A549 (cell line): ENCODE measurements at regions not wholly inside any gene's neighbourhood (a gene's known extent, or its start where the extent isn't known, plus 50 kb on each side); places are given as distances from the start of the nearest gene placed in this dataset.

Source experiments
- ATAC-seq, 2 experiments: fragments of 200-7000 bp in 1 of 2; fragments of >200 bp in 1 of 2; cut with Nextera tagmentation in 1 of 2; cut with Tn5 transposase in 1 of 2; 3 replicates each; pipeline versions ENCODE4 v1.8.0 to v1.9.1; 2018 to 2020; ENCODE audit warnings: mild to moderate bottlenecking in 1 of 2, moderate library complexity in 1 of 2
- CTCF ChIA-PET: fragments of 300-600 bp; sonication (Branson Sonifier 250); formaldehyde crosslinking; extraction: SDS; loops from one replicate; lab custom pipeline; 2021; ENCODE audit warnings: antibody characterized with exemption, inconsistent platforms; lab: Yijun Ruan, JAX
- POLR2A ChIA-PET: fragments of 350-600 bp; formaldehyde crosslinking; extraction: SDS; loops from one replicate; lab custom pipeline; 2021; ENCODE audit warnings: antibody characterized with exemption, inconsistent platforms; lab: Yijun Ruan, JAX
- DNase-seq, 2 experiments: peaks; one replicate each; pipeline versions ENCODE4 v3.0.0 to v3.0.0-alpha.2; 2011 to 2016; ENCODE audit warnings: low read depth in 1 of 2, low spot score in 1 of 2
- FAIRE-seq: peaks from 2 replicates; lab custom pipeline; 2011; peaks lifted over from hg19 to GRCh38; lab: Jason Lieb, UNC
- H3K27ac ChIP-seq, 2 experiments: fragments of >200 bp; sonication (Bioruptor Twin); formaldehyde crosslinking; 3 replicates each; pipeline ENCODE4 v1.5.1; 2016 to 2017
- H3K4me1 ChIP-seq: fragments of >200 bp; sonication (Bioruptor Twin); formaldehyde crosslinking; 3 replicates; pipeline ENCODE4 v1.6.1; 2016
- H3K4me2 ChIP-seq: fragments of >200 bp; sonication (Bioruptor Twin); formaldehyde crosslinking; 3 replicates; pipeline ENCODE4 v1.6.1; 2016
- H3K4me3 ChIP-seq: fragments of >200 bp; sonication (Bioruptor Twin); formaldehyde crosslinking; 3 replicates; pipeline ENCODE4 v1.5.1; 2016
- H3K9me3 ChIP-seq: fragments of >200 bp; sonication (Bioruptor Twin); formaldehyde crosslinking; 3 replicates; pipeline ENCODE4 v1.6.1; 2016
- BCL3 ChIP-seq: fragments of >200 bp; sonication (Bioruptor Twin); formaldehyde crosslinking; IDR thresholded peaks from 3 replicates; pipeline ENCODE4 v1.6.1; 2016
- BHLHE40 ChIP-seq: IDR thresholded peaks from 2 replicates; pipeline ENCODE4 v1.6.1; 2012; ENCODE audit warnings: low read depth, low read length, inconsistent platforms
- CBX8 ChIP-seq: fragments of 200-600 bp; sonication (generic); IDR thresholded peaks from 2 replicates; pipeline ENCODE4 v1.6.1; 2016
- CEBPB ChIP-seq, 2 experiments: fragments of >200 bp in 1 of 2; sonication (Bioruptor Twin) in 1 of 2; formaldehyde crosslinking in 1 of 2; IDR thresholded peaks; 2 replicates each; pipeline ENCODE4 v1.6.1; 2012 to 2016
- ESRRA ChIP-seq: fragments of 150-350 bp; IDR thresholded peaks from 2 replicates; pipeline ENCODE4 v1.6.1; 2014; ENCODE audit warnings: mild to moderate bottlenecking, low read length, borderline replicate concordance
- HOXA7 ChIP-seq: fragments of 250-450 bp; sonication (Bioruptor Pico); IDR thresholded peaks from 2 replicates; pipeline ENCODE4 v1.5.0; 2020; ENCODE audit warnings: mild to moderate bottlenecking, moderate library complexity
- JUN ChIP-seq, 2 experiments: fragments of >200 bp; sonication (Bioruptor Twin); formaldehyde crosslinking; IDR thresholded peaks; 2 replicates in 1 of 2; 3 replicates in 1 of 2; pipeline ENCODE4 v1.6.1; 2016 to 2017
- JUNB ChIP-seq: fragments of >200 bp; sonication (Bioruptor Twin); formaldehyde crosslinking; IDR thresholded peaks from 2 replicates; pipeline ENCODE4 v1.6.1; 2016
- MAFK ChIP-seq: fragments of 450-650 bp; IDR thresholded peaks from 2 replicates; pipeline ENCODE4 v1.6.1; 2014; ENCODE audit not compliant: partially characterized antibody
- MYC ChIP-seq: IDR thresholded peaks from 2 replicates; pipeline ENCODE4 v1.6.1; 2012; ENCODE audit warnings: mild to moderate bottlenecking, inconsistent platforms, low read length, improper control_type of control experiment, borderline replicate concordance
- NR3C1 ChIP-seq: fragments of >200 bp; sonication (Bioruptor Twin); formaldehyde crosslinking; IDR thresholded peaks from 3 replicates; pipeline ENCODE4 v1.6.1; 2017
- RCOR1 ChIP-seq: fragments of 150-350 bp; IDR thresholded peaks from 2 replicates; pipeline ENCODE4 v1.6.1; 2014; ENCODE audit warnings: antibody characterized with exemption, low read length, low read depth
- RFX5 ChIP-seq: fragments of 450-650 bp; IDR thresholded peaks from 2 replicates; pipeline ENCODE4 v1.7.1; 2014; ENCODE audit warnings: antibody characterized with exemption, mild to moderate bottlenecking, moderate library complexity
- SMC3 ChIP-seq: fragments of >200 bp; sonication (Bioruptor Twin); formaldehyde crosslinking; IDR thresholded peaks from 3 replicates; pipeline ENCODE4 v1.6.1; 2018; ENCODE audit warnings: inconsistent platforms
- SREBF2 ChIP-seq: fragments of 450-650 bp; IDR thresholded peaks from 2 replicates; pipeline ENCODE4 v1.6.1; 2014; ENCODE audit warnings: mild to moderate bottlenecking, moderate library complexity
- USF2 ChIP-seq: fragments of 450-650 bp; IDR thresholded peaks from 2 replicates; pipeline ENCODE4 v1.6.1; 2014; ENCODE audit warnings: antibody characterized with exemption
- ZNF302 ChIP-seq: fragments of 250-450 bp; sonication (Bioruptor Pico); IDR thresholded peaks from 2 replicates; pipeline ENCODE4 v1.9.0; 2021; ENCODE audit warnings: inconsistent platforms, mild to moderate bottlenecking, moderate library complexity
- ZSCAN20 ChIP-seq: fragments of 250-450 bp; sonication (Bioruptor Pico); IDR thresholded peaks from 2 replicates; pipeline ENCODE4 v1.8.0; 2022; ENCODE audit warnings: mild to moderate bottlenecking, moderate library complexity
- WGBS: methylation state at CpG from one replicate; pipeline ENCODE4 v1.1.6; 2017; ENCODE audit errors: missing lambda C conversion rate; 5-methylcytosine and 5-hydroxymethylcytosine counted together
- TF ChIP-seq, protein P1 (sequence below): fragments of 150-350 bp; IDR thresholded peaks from 2 replicates; pipeline ENCODE4 v1.6.1; 2014; ENCODE audit warnings: low read depth, mild to moderate bottlenecking, low read length
- TF ChIP-seq, protein P2 (sequence below): fragments of 250-450 bp; sonication (Bioruptor Pico); IDR thresholded peaks from 2 replicates; pipeline ENCODE4 v1.5.0; 2020; ENCODE audit warnings: low read depth, mild to moderate bottlenecking, moderate library complexity
- TF ChIP-seq, protein P3 (sequence below): fragments of 200-600 bp; sonication (generic); IDR thresholded peaks from 2 replicates; pipeline ENCODE4 v1.6.1; 2016; ENCODE audit warnings: antibody characterized with exemption, mild to moderate bottlenecking, moderate library complexity
- TF ChIP-seq, protein P4 (sequence below): fragments of >200 bp; sonication (Bioruptor Twin); formaldehyde crosslinking; IDR thresholded peaks from 3 replicates; pipeline ENCODE4 v1.5.1; 2016
- TF ChIP-seq, protein P5 (sequence below): fragments of 250-450 bp; sonication (Bioruptor Pico); IDR thresholded peaks from 2 replicates; pipeline ENCODE4 v1.5.0; 2021; ENCODE audit warnings: mild to moderate bottlenecking, moderate library complexity, borderline replicate concordance
- TF ChIP-seq, protein P6 (sequence below): IDR thresholded peaks from 2 replicates; pipeline ENCODE4 v1.6.1; 2012

DNA sequence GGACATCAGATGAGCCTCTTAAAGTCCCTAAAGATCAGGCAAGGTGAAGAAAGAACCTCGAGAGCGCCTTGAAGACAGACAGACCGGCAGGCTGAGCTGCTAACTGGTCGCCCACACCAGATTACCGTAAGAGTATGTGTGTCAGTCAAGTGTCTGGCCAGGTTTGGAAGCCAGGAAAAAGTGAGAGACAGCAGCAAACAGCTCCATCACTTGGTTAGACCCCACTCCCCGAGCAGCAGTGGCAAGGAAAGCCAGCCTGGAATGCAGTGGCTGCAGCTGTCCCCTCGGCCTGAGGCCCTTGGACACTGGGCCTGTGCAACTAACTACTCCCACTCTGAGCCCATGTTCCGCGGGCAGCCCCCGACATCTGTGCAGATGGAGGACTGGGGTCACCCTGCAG is 214.1 kb downstream of the DIRAS2 start (continued):
- TF ChIP-seq BCL3 (no peak), NR3C1 (no peak), ESRRA (no peak), MAFK (no peak), RFX5 (no peak)
- TF ChIP-seq, protein P1, sequence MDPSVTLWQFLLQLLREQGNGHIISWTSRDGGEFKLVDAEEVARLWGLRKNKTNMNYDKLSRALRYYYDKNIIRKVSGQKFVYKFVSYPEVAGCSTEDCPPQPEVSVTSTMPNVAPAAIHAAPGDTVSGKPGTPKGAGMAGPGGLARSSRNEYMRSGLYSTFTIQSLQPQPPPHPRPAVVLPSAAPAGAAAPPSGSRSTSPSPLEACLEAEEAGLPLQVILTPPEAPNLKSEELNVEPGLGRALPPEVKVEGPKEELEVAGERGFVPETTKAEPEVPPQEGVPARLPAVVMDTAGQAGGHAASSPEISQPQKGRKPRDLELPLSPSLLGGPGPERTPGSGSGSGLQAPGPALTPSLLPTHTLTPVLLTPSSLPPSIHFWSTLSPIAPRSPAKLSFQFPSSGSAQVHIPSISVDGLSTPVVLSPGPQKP, result no peak
- TF ChIP-seq, protein P2, sequence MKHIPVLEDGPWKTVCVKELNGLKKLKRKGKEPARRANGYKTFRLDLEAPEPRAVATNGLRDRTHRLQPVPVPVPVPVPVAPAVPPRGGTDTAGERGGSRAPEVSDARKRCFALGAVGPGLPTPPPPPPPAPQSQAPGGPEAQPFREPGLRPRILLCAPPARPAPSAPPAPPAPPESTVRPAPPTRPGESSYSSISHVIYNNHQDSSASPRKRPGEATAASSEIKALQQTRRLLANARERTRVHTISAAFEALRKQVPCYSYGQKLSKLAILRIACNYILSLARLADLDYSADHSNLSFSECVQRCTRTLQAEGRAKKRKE (CRISPR knock-in tag), result no peak

DNA sequence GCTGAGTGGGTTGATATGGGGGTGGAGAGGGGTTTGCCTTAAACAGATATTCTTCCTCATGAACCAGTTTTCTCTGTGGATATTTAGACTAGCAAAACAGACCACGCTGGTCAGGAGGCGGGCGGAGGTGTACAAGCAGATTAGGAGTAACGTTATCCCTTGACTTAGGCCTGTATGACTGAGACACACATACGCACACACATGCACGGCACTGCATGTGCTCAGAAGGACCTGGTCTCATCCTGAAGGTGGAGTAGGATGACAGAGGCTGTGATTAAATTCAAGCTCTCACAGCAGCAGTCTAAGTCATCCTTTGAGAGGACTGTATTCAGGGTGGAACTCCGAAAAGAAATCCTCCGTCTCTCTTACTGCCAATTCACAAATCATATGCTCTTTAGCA is 209.7 kb downstream of the DIRAS2 start:
- H3K27ac ChIP-seq, result peak overlapping the region in 1 of 2 experiments; percentile 35; a peak in 3 of 6 replicates
- TF ChIP-seq, protein P3, sequence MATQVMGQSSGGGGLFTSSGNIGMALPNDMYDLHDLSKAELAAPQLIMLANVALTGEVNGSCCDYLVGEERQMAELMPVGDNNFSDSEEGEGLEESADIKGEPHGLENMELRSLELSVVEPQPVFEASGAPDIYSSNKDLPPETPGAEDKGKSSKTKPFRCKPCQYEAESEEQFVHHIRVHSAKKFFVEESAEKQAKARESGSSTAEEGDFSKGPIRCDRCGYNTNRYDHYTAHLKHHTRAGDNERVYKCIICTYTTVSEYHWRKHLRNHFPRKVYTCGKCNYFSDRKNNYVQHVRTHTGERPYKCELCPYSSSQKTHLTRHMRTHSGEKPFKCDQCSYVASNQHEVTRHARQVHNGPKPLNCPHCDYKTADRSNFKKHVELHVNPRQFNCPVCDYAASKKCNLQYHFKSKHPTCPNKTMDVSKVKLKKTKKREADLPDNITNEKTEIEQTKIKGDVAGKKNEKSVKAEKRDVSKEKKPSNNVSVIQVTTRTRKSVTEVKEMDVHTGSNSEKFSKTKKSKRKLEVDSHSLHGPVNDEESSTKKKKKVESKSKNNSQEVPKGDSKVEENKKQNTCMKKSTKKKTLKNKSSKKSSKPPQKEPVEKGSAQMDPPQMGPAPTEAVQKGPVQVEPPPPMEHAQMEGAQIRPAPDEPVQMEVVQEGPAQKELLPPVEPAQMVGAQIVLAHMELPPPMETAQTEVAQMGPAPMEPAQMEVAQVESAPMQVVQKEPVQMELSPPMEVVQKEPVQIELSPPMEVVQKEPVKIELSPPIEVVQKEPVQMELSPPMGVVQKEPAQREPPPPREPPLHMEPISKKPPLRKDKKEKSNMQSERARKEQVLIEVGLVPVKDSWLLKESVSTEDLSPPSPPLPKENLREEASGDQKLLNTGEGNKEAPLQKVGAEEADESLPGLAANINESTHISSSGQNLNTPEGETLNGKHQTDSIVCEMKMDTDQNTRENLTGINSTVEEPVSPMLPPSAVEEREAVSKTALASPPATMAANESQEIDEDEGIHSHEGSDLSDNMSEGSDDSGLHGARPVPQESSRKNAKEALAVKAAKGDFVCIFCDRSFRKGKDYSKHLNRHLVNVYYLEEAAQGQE, result no peak
- no peak for TF ChIP-seq MYC
- no peak for TF ChIP-seq SREBF2
- TF ChIP-seq HOXA7 (CRISPR knock-in tag), result no peak
- TF ChIP-seq ZSCAN20 (CRISPR knock-in tag), result no peak
- TF ChIP-seq JUN (IDR thresholded peaks at IDR 0.05), result no peak
- no peak for TF ChIP-seq CEBPB (IDR thresholded peaks at IDR 0.05)
- TF ChIP-seq ZNF302 (CRISPR knock-in tag), result no peak
- TF ChIP-seq RCOR1, result no peak
- TF ChIP-seq JUNB, result no peak
- TF ChIP-seq BHLHE40, result no peak
- TF ChIP-seq, protein P4, sequence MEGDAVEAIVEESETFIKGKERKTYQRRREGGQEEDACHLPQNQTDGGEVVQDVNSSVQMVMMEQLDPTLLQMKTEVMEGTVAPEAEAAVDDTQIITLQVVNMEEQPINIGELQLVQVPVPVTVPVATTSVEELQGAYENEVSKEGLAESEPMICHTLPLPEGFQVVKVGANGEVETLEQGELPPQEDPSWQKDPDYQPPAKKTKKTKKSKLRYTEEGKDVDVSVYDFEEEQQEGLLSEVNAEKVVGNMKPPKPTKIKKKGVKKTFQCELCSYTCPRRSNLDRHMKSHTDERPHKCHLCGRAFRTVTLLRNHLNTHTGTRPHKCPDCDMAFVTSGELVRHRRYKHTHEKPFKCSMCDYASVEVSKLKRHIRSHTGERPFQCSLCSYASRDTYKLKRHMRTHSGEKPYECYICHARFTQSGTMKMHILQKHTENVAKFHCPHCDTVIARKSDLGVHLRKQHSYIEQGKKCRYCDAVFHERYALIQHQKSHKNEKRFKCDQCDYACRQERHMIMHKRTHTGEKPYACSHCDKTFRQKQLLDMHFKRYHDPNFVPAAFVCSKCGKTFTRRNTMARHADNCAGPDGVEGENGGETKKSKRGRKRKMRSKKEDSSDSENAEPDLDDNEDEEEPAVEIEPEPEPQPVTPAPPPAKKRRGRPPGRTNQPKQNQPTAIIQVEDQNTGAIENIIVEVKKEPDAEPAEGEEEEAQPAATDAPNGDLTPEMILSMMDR, result no peak
- TF ChIP-seq NR3C1, result no peak
- TF ChIP-seq USF2, result no peak
- TF ChIP-seq CBX8, result no peak
- TF ChIP-seq, protein P5, sequence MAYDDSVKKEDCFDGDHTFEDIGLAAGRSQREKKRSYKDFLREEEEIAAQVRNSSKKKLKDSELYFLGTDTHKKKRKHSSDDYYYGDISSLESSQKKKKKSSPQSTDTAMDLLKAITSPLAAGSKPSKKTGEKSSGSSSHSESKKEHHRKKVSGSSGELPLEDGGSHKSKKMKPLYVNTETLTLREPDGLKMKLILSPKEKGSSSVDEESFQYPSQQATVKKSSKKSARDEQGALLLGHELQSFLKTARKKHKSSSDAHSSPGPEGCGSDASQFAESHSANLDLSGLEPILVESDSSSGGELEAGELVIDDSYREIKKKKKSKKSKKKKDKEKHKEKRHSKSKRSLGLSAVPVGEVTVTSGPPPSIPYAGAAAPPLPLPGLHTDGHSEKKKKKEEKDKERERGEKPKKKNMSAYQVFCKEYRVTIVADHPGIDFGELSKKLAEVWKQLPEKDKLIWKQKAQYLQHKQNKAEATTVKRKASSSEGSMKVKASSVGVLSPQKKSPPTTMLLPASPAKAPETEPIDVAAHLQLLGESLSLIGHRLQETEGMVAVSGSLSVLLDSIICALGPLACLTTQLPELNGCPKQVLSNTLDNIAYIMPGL (CRISPR knock-in tag), result no peak
- TF ChIP-seq, protein P6, sequence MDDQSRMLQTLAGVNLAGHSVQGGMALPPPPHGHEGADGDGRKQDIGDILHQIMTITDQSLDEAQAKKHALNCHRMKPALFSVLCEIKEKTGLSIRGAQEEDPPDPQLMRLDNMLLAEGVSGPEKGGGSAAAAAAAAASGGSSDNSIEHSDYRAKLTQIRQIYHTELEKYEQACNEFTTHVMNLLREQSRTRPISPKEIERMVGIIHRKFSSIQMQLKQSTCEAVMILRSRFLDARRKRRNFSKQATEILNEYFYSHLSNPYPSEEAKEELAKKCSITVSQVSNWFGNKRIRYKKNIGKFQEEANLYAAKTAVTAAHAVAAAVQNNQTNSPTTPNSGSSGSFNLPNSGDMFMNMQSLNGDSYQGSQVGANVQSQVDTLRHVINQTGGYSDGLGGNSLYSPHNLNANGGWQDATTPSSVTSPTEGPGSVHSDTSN, result no peak
- TF ChIP-seq RFX5, result no peak
- TF ChIP-seq SMC3, result no peak
- ChIA-PET CTCF (interaction anchor here (0.9 to 1.5 kb wide), 3 partner anchors 10 to 209 kb away, joined by 3 to 5 read pairs (median 3); partner anchors contain the start of gene DIRAS2), POLR2A (interaction anchor here (0.9 kb wide), 1 partner anchor 9 kb away, joined by 3 read pairs; no protein-coding TSS in a partner anchor)
- H3K4me3 ChIP-seq, result no peak overlapping the region
- ATAC-seq (peak; percentile 37 to 66; a peak in 2 of 6 replicates), FAIRE-seq (no peak), DNase-seq (peak in 1 of 2 experiments; percentile 12)
- 79% methylated on average over 8 of the region's 8 CpGs for WGBS
- H3K4me2 ChIP-seq, result peak overlapping the region; percentile 58
- H3K9me3 ChIP-seq, result no peaks in the 10 kb centered on the region
- 0 out of 3 replicates have a peak, but pooled peaks cover 6% of the 10 kb centered on the region for H3K4me1 ChIP-seq
